ENCODE measurements at regions not wholly inside any gene's neighbourhood (a gene's known extent, or its start where the extent isn't known, plus 50 kb on each side); places are given as distances from the start of the nearest gene placed in this dataset.

DNA sequence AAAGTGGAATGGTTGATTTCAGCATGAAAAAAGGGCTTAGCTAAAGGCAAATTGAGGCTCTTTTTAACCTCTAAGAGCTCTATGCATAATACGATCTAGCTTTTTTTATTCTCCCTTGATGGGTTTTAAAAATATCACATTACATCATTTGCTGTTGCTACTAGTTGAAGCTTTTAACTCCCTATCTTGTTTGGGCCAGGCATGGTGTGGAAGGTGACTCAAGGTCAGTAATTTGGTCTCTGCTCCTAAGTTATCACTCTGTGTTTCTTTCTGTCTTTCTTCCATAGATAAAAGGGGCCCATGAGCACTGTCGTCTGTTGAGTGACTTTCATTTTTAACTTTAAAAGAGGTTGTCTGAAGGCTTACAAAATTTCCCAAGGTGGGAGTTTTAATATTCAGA lies 58.1 kb upstream of the GOT2 start (continued):
- TF ChIP-seq CHD2 (IDR thresholded peaks at IDR 0.05; ENCODE audit: low read depth, low read length), result no peak
- TF ChIP-seq GABPA (tag; conservative IDR thresholded peaks at IDR 0.05; ENCODE audit: low read depth), result no peak
- TF ChIP-seq KHSRP (IDR thresholded peaks at IDR 0.05), result no peak
- no peak for TF ChIP-seq ZNF232 (CRISPR knock-in tag; IDR thresholded peaks at IDR 0.05)
- 0 out of 2 replicates have a peak, but pooled peaks have one; percentile 51 for TF ChIP-seq CTBP1 (IDR thresholded peaks at IDR 0.05; ENCODE audit: borderline replicate concordance)
- TF ChIP-seq PHF21A (IDR thresholded peaks at IDR 0.05; ENCODE audit: borderline replicate concordance, low read depth), result no peak
- no peak for TF ChIP-seq TCFL5 (CRISPR knock-in tag; conservative IDR thresholded peaks at IDR 0.05)
- TF ChIP-seq PHB2 (IDR thresholded peaks at IDR 0.05; ENCODE audit: low read depth), result no peak
- TF ChIP-seq GTF2E2 (tag; IDR thresholded peaks at IDR 0.05), result no peak
- TF ChIP-seq CBX3 (IDR thresholded peaks at IDR 0.05; ENCODE audit: borderline replicate concordance in 1 of 2, low read length in 2 of 2), result no peak
- TF ChIP-seq PML (IDR thresholded peaks at IDR 0.05; ENCODE audit: low read length), result peak; percentile 67
- TF ChIP-seq ZEB2 (IDR thresholded peaks at IDR 0.05), result no peak
- TF ChIP-seq ZNF780A (CRISPR knock-in tag; IDR thresholded peaks at IDR 0.05), result no peak
- TF ChIP-seq ZNF79 (CRISPR knock-in tag; IDR thresholded peaks at IDR 0.05; ENCODE audit: low read depth), result no peak
- no peak for TF ChIP-seq ZNF263 (CRISPR knock-in tag; IDR thresholded peaks at IDR 0.05; ENCODE audit: borderline replicate concordance)
- no peak for TF ChIP-seq NR1H2 (CRISPR knock-in tag; IDR thresholded peaks at IDR 0.05)
- TF ChIP-seq MCM5 (IDR thresholded peaks at IDR 0.05; ENCODE audit: low read depth), result no peak
- TF ChIP-seq HDAC3 (IDR thresholded peaks at IDR 0.05; ENCODE audit: borderline replicate concordance, partially characterized antibody), result peak; percentile 71
- no peak for TF ChIP-seq ZNF696 (CRISPR knock-in tag; conservative IDR thresholded peaks at IDR 0.05)
- no peak for TF ChIP-seq CREBBP (IDR thresholded peaks at IDR 0.05; ENCODE audit: low read depth, low read length)
- peak in 1 of 2 experiments; percentile 41 for TF ChIP-seq NCOA2 (IDR thresholded peaks at IDR 0.05; ENCODE audit: partially characterized antibody in 2 of 2)
- TF ChIP-seq ZNF24 (IDR thresholded peaks at IDR 0.05), result no peak
- no peak for TF ChIP-seq ZBTB17 (CRISPR knock-in tag; IDR thresholded peaks at IDR 0.05)
- TF ChIP-seq LCOR (CRISPR knock-in tag; IDR thresholded peaks at IDR 0.05), result peak; percentile 70; the same call in 1 of the 2 replicates
- TF ChIP-seq ZNF764 (CRISPR knock-in tag; IDR thresholded peaks at IDR 0.05; ENCODE audit: low read depth), result no peak
- TF ChIP-seq SRSF7 (optimal IDR thresholded peaks at IDR 0.05; ENCODE audit: low read depth, low read length), result no peak
- TF ChIP-seq JUND (IDR thresholded peaks at IDR 0.05; ENCODE audit: borderline replicate concordance, low read depth, low read length), result peak; percentile 82
- TF ChIP-seq JUND (tag; IDR thresholded peaks at IDR 0.05; ENCODE audit: borderline replicate concordance, low read depth, low read length), result peak; percentile 70; the same call in 2 of the 3 replicates
- peak; percentile 35; the same call in 1 of the 2 replicates for TF ChIP-seq RNF2 (IDR thresholded peaks at IDR 0.05)
- TF ChIP-seq, protein P1, sequence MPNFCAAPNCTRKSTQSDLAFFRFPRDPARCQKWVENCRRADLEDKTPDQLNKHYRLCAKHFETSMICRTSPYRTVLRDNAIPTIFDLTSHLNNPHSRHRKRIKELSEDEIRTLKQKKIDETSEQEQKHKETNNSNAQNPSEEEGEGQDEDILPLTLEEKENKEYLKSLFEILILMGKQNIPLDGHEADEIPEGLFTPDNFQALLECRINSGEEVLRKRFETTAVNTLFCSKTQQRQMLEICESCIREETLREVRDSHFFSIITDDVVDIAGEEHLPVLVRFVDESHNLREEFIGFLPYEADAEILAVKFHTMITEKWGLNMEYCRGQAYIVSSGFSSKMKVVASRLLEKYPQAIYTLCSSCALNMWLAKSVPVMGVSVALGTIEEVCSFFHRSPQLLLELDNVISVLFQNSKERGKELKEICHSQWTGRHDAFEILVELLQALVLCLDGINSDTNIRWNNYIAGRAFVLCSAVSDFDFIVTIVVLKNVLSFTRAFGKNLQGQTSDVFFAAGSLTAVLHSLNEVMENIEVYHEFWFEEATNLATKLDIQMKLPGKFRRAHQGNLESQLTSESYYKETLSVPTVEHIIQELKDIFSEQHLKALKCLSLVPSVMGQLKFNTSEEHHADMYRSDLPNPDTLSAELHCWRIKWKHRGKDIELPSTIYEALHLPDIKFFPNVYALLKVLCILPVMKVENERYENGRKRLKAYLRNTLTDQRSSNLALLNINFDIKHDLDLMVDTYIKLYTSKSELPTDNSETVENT (CRISPR knock-in tag; IDR thresholded peaks at IDR 0.05), result no peak
- TF ChIP-seq SRSF1 (IDR thresholded peaks at IDR 0.05; ENCODE audit: low read depth, low read length), result no peak
- TF ChIP-seq, protein P2, sequence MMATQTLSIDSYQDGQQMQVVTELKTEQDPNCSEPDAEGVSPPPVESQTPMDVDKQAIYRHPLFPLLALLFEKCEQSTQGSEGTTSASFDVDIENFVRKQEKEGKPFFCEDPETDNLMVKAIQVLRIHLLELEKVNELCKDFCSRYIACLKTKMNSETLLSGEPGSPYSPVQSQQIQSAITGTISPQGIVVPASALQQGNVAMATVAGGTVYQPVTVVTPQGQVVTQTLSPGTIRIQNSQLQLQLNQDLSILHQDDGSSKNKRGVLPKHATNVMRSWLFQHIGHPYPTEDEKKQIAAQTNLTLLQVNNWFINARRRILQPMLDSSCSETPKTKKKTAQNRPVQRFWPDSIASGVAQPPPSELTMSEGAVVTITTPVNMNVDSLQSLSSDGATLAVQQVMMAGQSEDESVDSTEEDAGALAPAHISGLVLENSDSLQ (IDR thresholded peaks at IDR 0.05), result no peak
- peak; percentile 87 for TF ChIP-seq TAL1 (IDR thresholded peaks at IDR 0.05)
